ENCODE measurements at regions not wholly inside any gene's neighbourhood (a gene's known extent, or its start where the extent isn't known, plus 50 kb on each side); places are given as distances from the start of the nearest gene placed in this dataset.

GRCh38 chr2:7907041-7907440 lies 774.8 kb upstream of the ID2 start:
- ATAC-seq, result no peak
- no peak for TF ChIP-seq CAMTA2 (CRISPR knock-in tag; conservative IDR thresholded peaks at IDR 0.05)
- TF ChIP-seq E2F4 (CRISPR knock-in tag; IDR thresholded peaks at IDR 0.05; ENCODE audit: low read depth), result no peak
- no peak for TF ChIP-seq ZBTB2 (IDR thresholded peaks at IDR 0.05)
- TF ChIP-seq ZNF57 (CRISPR knock-in tag; IDR thresholded peaks at IDR 0.05), result no peak
- POLR2A ChIA-PET, result interaction anchor here (0.6 kb wide), 1 partner anchor 21 kb away, joined by 3 read pairs; no protein-coding TSS in a partner anchor

More at GRCh38 chr2:7907041-7907440, 774.8 kb upstream of the ID2 start:
- H3K36me3 ChIP-seq (ENCODE audit: control insufficient read depth, insufficient read depth, low read length), result no peaks in the 10 kb centered on the region
- no peak overlapping the region for H2AFZ ChIP-seq (ENCODE audit: low read depth, low read length)
- CTCF ChIA-PET (ENCODE audit: low intra/inter-chr PET ratio), result no interaction called here
- H3K27me3 ChIP-seq (ENCODE audit: control insufficient read depth in 2 of 2, insufficient read depth in 2 of 2, low read length in 2 of 2), result peaks cover 0 to 5% of the 10 kb centered on the region in 2 experiments; a peak in 2 of 5 replicates
- in situ Hi-C loops (cut with MboI), result no loop called here
- H3K4me1 ChIP-seq (replicated peaks in 1 of 2; ENCODE audit: control insufficient read depth in 2 of 2, insufficient read depth in 2 of 2, low read length in 2 of 2), result no peaks in the 10 kb centered on the region
- BruUV-seq (replicated peaks), result no TSS peak
- no peak for DNase-seq (ENCODE audit: extremely low read depth in 1 of 4, low spot score in 3 of 4)
- no peaks in the 10 kb centered on the region for H3K9me1 ChIP-seq (ENCODE audit: control insufficient read depth, insufficient read depth, low read length)
- no peak overlapping the region for H3K4me2 ChIP-seq (ENCODE audit: insufficient read depth, low read length)
- no peak overlapping the region for H3K27ac ChIP-seq (ENCODE audit: extremely low read depth, low read depth, low read length)
- FAIRE-seq, result no peak
- no peaks in the 10 kb centered on the region for H4K20me1 ChIP-seq (replicated peaks; ENCODE audit: control insufficient read depth, insufficient read depth, low read length)
- no peak overlapping the region for H3K9ac ChIP-seq (ENCODE audit: insufficient read depth in 1 of 2, low read depth in 2 of 2, low read length in 2 of 2)
- no peak overlapping the region for H3K4me3 ChIP-seq
- intact Hi-C loops (cut with micrococcal nuclease), result no loop called here
- no peaks in the 10 kb centered on the region for H3K79me2 ChIP-seq (ENCODE audit: control insufficient read depth, insufficient read depth, low read length)
- H3K9me3 ChIP-seq (replicated peaks; ENCODE audit: control insufficient read depth, insufficient read depth, low read depth, low read length), result no peaks in the 10 kb centered on the region
- WGBS (ENCODE audit: insufficient coverage, low coverage, missing lambda C conversion rate), result 0% methylated on average over 10 of the region's 11 CpGs

Measured in K562 (cell line).